NCI-H1694 treated with DMSO at 0.1 percent for 48 hours (cell line): ENCODE measurements at regions not wholly inside any gene's neighbourhood (a gene's known extent, or its start where the extent isn't known, plus 50 kb on each side); places are given as distances from the start of the nearest gene placed in this dataset.

ENCODE experiments used
- DNase-seq: peaks from one replicate; lab custom pipeline; 2025; lab: John Stamatoyannopoulos, UW

- no peak for DNase-seq
These were observed 336.2 kb upstream of the ZNF462 start for GRCh38 chr9:106526716-106527204.

- no peak for DNase-seq
These were observed 334.8 kb upstream of the ZNF462 start for GRCh38 chr9:106528158-106528557.

GRCh38 chr9:106529616-106530015, 333.4 kb upstream of the ZNF462 start:
- no peak for DNase-seq

GRCh38 chr9:106531491-106531890, 331.5 kb upstream of the ZNF462 start:
- no peak for DNase-seq

- DNase-seq: no peak
These were observed 330.5 kb upstream of the ZNF462 start for GRCh38 chr9:106532306-106533015.

- DNase-seq: no peak
These were observed 328.2 kb upstream of the ZNF462 start for GRCh38 chr9:106534800-106535199.

GRCh38 chr9:106535439-106535838, 327.5 kb upstream of the ZNF462 start:
- no peak for DNase-seq

- DNase-seq: no peak
These were observed 304.8 kb upstream of the ZNF462 start for GRCh38 chr9:106557996-106558667.

GRCh38 chr9:106560540-106560939, 302.4 kb upstream of the ZNF462 start:
- DNase-seq: no peak

- DNase-seq: no peak
These were observed 287.1 kb upstream of the ZNF462 start for GRCh38 chr9:106575823-106576222.

- DNase-seq: no peak
These were observed 286.7 kb upstream of the ZNF462 start for GRCh38 chr9:106576232-106576760.

GRCh38 chr9:106577121-106577520, 285.8 kb upstream of the ZNF462 start:
- no peak for DNase-seq

GRCh38 chr9:106580546-106580945, 282.4 kb upstream of the ZNF462 start:
- no peak for DNase-seq

- no peak for DNase-seq
These were observed 281.0 kb upstream of the ZNF462 start for GRCh38 chr9:106581973-106582372.

GRCh38 chr9:106583751-106584150, 279.2 kb upstream of the ZNF462 start:
- DNase-seq: no peak

- DNase-seq: no peak
These were observed 275.9 kb upstream of the ZNF462 start for GRCh38 chr9:106587042-106587441.

GRCh38 chr9:106588626-106589025, 274.3 kb upstream of the ZNF462 start:
- DNase-seq: no peak

- no peak for DNase-seq
These were observed 272.0 kb upstream of the ZNF462 start for GRCh38 chr9:106590759-106591505.

- no peak for DNase-seq
These were observed 269.8 kb upstream of the ZNF462 start for GRCh38 chr9:106593201-106593600.

GRCh38 chr9:106596984-106597383, 266.0 kb upstream of the ZNF462 start:
- no peak for DNase-seq

- DNase-seq: no peak
These were observed 261.9 kb upstream of the ZNF462 start for GRCh38 chr9:106600955-106601560.

GRCh38 chr9:106602344-106602743, 260.6 kb upstream of the ZNF462 start:
- no peak for DNase-seq
